K562 (cell line): ENCODE measurements at regions not wholly inside any gene's neighbourhood (a gene's known extent, or its start where the extent isn't known, plus 50 kb on each side); places are given as distances from the start of the nearest gene placed in this dataset.

Experiments used
- ATAC-seq: fragments of 200-7000 bp; cut with Tn5 transposase; 3 replicates; pipeline ENCODE4 v1.9.1; 2020; ENCODE audit warnings: moderate library complexity
- BruUV-seq: library from RNA; stranded (reverse); fragments of 400-500 nt; replicated peaks from 2 replicates; lab custom pipeline; 2021; lab: Mats Ljungman, UMichigan
- CTCF ChIA-PET: fragments of 300-600 bp; formaldehyde crosslinking; extraction: SDS; loops from one replicate; lab custom pipeline; 2021; ENCODE audit warnings: low intra/inter-chr PET ratio; lab: Yijun Ruan, JAX
- POLR2A ChIA-PET: fragments of 300-600, 350-650 bp; sonication (Branson Sonifier 250); formaldehyde crosslinking; extraction: SDS; loops from one replicate; lab custom pipeline; 2021; ENCODE audit warnings: antibody characterized with exemption, inconsistent platforms; lab: Yijun Ruan, JAX
- DNase-seq, 4 experiments: peaks; one replicate each; pipeline versions ENCODE4 v3.0.0 to v3.0.0-alpha.2; 2011 to 2018; ENCODE audit warnings: low spot score in 3 of 4, mixed read lengths in 3 of 4; ENCODE audit errors: extremely low read depth in 1 of 4
- FAIRE-seq: peaks from 2 replicates; lab custom pipeline; 2011; peaks lifted over from hg19 to GRCh38; lab: Jason Lieb, UNC
- H2AFZ ChIP-seq: 2 replicates; pipeline ENCODE4 v1.6.0; 2011; ENCODE audit warnings: low read depth, low read length, control low read depth, inconsistent platforms
- H3K27ac ChIP-seq: fragments of 200-600 bp; 3 replicates; pipeline ENCODE4 v1.8.0; 2011; ENCODE audit warnings: low read depth, mild to moderate bottlenecking, control low read depth, inconsistent platforms, low read length, moderate library complexity, mixed read lengths; ENCODE audit errors: extremely low read depth
- H3K27me3 ChIP-seq, 2 experiments: fragments of 300-600 bp in 1 of 2; 2 replicates in 1 of 2; 3 replicates in 1 of 2; pipeline versions ENCODE4 v1.6.0 to v1.8.0; 2011; ENCODE audit warnings: inconsistent platforms in 2 of 2, low read length in 2 of 2, mild to moderate bottlenecking in 1 of 2, mixed read lengths in 1 of 2, moderate library complexity in 1 of 2; ENCODE audit not compliant: control insufficient read depth in 2 of 2, insufficient read depth in 2 of 2
- H3K36me3 ChIP-seq: fragments of 300-600 bp; 3 replicates; pipeline ENCODE4 v1.8.0; 2011; ENCODE audit warnings: mild to moderate bottlenecking, low read length, inconsistent platforms; ENCODE audit not compliant: control insufficient read depth, insufficient read depth
- H3K4me1 ChIP-seq, 2 experiments: fragments of 200-600 bp in 1 of 2; replicated peaks in 1 of 2; 2 replicates in 1 of 2; 3 replicates in 1 of 2; pipeline versions ENCODE4 v1.5.1 to v1.8.0; 2011; ENCODE audit warnings: inconsistent platforms in 2 of 2, low read length in 2 of 2, mild to moderate bottlenecking in 1 of 2, mixed read lengths in 1 of 2, moderate library complexity in 1 of 2; ENCODE audit not compliant: control insufficient read depth in 2 of 2, insufficient read depth in 2 of 2
- H3K4me2 ChIP-seq: 2 replicates; pipeline ENCODE4 v1.6.1; 2011; ENCODE audit warnings: low read length, control low read depth, inconsistent platforms, mixed read lengths; ENCODE audit not compliant: insufficient read depth
- H3K4me3 ChIP-seq: fragments of 200-600 bp; sonication (generic), shearing (Covaris generic); 2 replicates; pipeline ENCODE4 v1.5.1; 2016; ENCODE audit warnings: control low read depth, inconsistent platforms
- H3K79me2 ChIP-seq: fragments of 200-600 bp; 3 replicates; pipeline ENCODE4 v1.8.0; 2011; ENCODE audit warnings: low read length, inconsistent platforms; ENCODE audit not compliant: control insufficient read depth, insufficient read depth
- H3K9ac ChIP-seq, 2 experiments: 2 replicates each; pipeline versions ENCODE4 v1.6.0 to v1.6.1; 2011; ENCODE audit warnings: low read depth in 2 of 2, low read length in 2 of 2, control low read depth in 1 of 2, inconsistent platforms in 1 of 2, mild to moderate bottlenecking in 1 of 2, mixed read lengths in 1 of 2; ENCODE audit not compliant: insufficient read depth in 1 of 2
- H3K9me1 ChIP-seq: one replicate; pipeline ENCODE4 v1.6.0; 2011; ENCODE audit warnings: inconsistent platforms, mild to moderate bottlenecking, low read length, moderate library complexity; ENCODE audit not compliant: control insufficient read depth, insufficient read depth
- H3K9me3 ChIP-seq: replicated peaks from 2 replicates; pipeline ENCODE4 v1.5.1; 2011; ENCODE audit warnings: low read depth, low read length, inconsistent platforms; ENCODE audit not compliant: control insufficient read depth, insufficient read depth
- H4K20me1 ChIP-seq: replicated peaks from 2 replicates; pipeline ENCODE4 v1.6.1; 2011; ENCODE audit warnings: low read length, inconsistent platforms, mixed read lengths; ENCODE audit not compliant: control insufficient read depth, insufficient read depth
- E2F4 ChIP-seq: sonication (generic); formaldehyde crosslinking; IDR thresholded peaks from 2 replicates; pipeline ENCODE4 v1.8.0; 2022; ENCODE audit warnings: mild to moderate bottlenecking, low read depth, missing genetic modification reagents
- ELF2 ChIP-seq: fragments of 250-450 bp; sonication (Bioruptor Pico); IDR thresholded peaks from 2 replicates; pipeline ENCODE4 v1.5.0; 2021; ENCODE audit warnings: mild to moderate bottlenecking
- HEY1 ChIP-seq: fragments of 250-450 bp; sonication (Bioruptor Pico); IDR thresholded peaks from 2 replicates; pipeline ENCODE4 v1.5.0; 2020; ENCODE audit warnings: mild to moderate bottlenecking, moderate library complexity, borderline replicate concordance
- L3MBTL2 ChIP-seq: fragments of 450-650 bp; IDR thresholded peaks from 2 replicates; pipeline ENCODE4 v1.6.1; 2016; ENCODE audit warnings: mild to moderate bottlenecking, moderate library complexity
- MEF2D ChIP-seq: conservative IDR thresholded peaks from 2 replicates; pipeline ENCODE4 v1.6.1; 2016; ENCODE audit warnings: low read depth, missing genetic modification characterization, missing compliant biosample characterization
- MTA2 ChIP-seq: fragments of 450-650 bp; IDR thresholded peaks from 2 replicates; pipeline ENCODE4 v1.6.1; 2016; ENCODE audit warnings: low read depth
- MYNN ChIP-seq, 2 experiments: sonication (generic); formaldehyde crosslinking in 1 of 2; IDR thresholded peaks; 2 replicates each; pipeline versions ENCODE4 v1.5.0 to v1.6.1; 2016 to 2020; ENCODE audit warnings: antibody characterized with exemption in 1 of 2, missing genetic modification reagents in 1 of 2
- NFXL1 ChIP-seq: fragments of 450-650 bp; formaldehyde crosslinking; IDR thresholded peaks from 2 replicates; pipeline ENCODE4 v1.4.0; 2021; ENCODE audit warnings: mild to moderate bottlenecking
- SIN3B ChIP-seq: fragments of 450-650 bp; IDR thresholded peaks from 2 replicates; pipeline ENCODE4 v1.6.1; 2017; ENCODE audit warnings: low read depth, mild to moderate bottlenecking, moderate library complexity
- SOX6 ChIP-seq: fragments of 450-650 bp; IDR thresholded peaks from 2 replicates; pipeline ENCODE4 v1.6.1; 2014; ENCODE audit warnings: mild to moderate bottlenecking
- ZNF740 ChIP-seq, 3 experiments: fragments of 200-800 bp in 1 of 3; sonication (Bioruptor generic) in 1 of 3; sonication (generic) in 1 of 3; formaldehyde crosslinking in 1 of 3; IDR thresholded peaks; 2 replicates each; pipeline versions ENCODE4 v1.6.1 to v1.8.0; 2016 to 2022; ENCODE audit warnings: mild to moderate bottlenecking in 2 of 3, missing compliant biosample characterization in 2 of 3, missing genetic modification characterization in 2 of 3, missing genetic modification reagents in 1 of 3
- WGBS: fragments of 100-300 bp; shearing (Covaris generic); methylation state at CpG from one replicate; pipeline ENCODE4 v1.1.6; 2016; ENCODE audit warnings: low coverage, mixed read lengths; ENCODE audit not compliant: insufficient coverage; ENCODE audit errors: missing lambda C conversion rate; 5-methylcytosine and 5-hydroxymethylcytosine counted together
- in situ Hi-C: fragments of 300-500 bp; cut with MboI; formaldehyde crosslinking; loops from 4 replicates; pipeline ENCODE4 v1.15.0; 2018; ENCODE audit warnings: inconsistent platforms, mixed read lengths
- intact Hi-C: fragments of 100-400 bp; cut with micrococcal nuclease; formaldehyde crosslinking; loops from 2 replicates; pipeline ENCODE4 v1.14.2; 2022
- TF ChIP-seq, protein P1 (sequence below): sonication (generic); formaldehyde crosslinking; IDR thresholded peaks from 2 replicates; pipeline ENCODE4 v1.8.1; 2023; ENCODE audit warnings: mild to moderate bottlenecking, missing genetic modification reagents

DNA sequence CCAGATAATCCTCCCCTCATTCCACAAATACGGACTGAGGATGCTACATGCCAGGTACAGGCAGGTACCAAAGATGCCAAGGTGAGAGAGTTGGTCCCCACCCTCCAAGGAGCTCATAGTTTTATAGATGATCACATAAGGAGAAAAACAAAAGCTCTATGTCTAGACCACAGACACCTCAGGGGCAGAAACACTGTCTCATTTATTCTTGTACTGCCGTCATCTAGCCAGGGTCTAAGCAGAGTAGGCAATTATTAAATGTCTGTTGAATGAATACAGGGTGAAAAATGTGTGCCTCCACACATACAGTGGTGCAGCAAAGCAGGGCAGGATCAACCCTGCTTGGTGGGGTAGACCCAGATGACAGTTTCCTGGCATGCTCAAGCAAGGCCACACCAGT lies 439.8 kb upstream of the JARID2 start:
- TF ChIP-seq NFXL1 (CRISPR knock-in tag): no peak
- TF ChIP-seq ELF2 (CRISPR knock-in tag): 0 out of 2 replicates have a peak, but pooled peaks have one; percentile 37
- TF ChIP-seq, all 486 proteins: peak for 1
- Histone ChIP-seq H3K9me1 (no peaks in the 10 kb centered on the region), H3K4me1 (peaks cover 6 to 7% of the 10 kb centered on the region in 2 experiments; a peak in 3 of 5 replicates), H3K4me2 (no peak overlapping the region), H4K20me1 (no peaks in the 10 kb centered on the region), H3K27me3 (no peaks in the 10 kb centered on the region), H3K36me3 (no peaks in the 10 kb centered on the region), H3K4me3 (no peak overlapping the region), H2AFZ (no peak overlapping the region), H3K9me3 (no peaks in the 10 kb centered on the region; the same call in 1 of the 2 replicates), H3K27ac (no peak overlapping the region), H3K9ac (no peak overlapping the region), H3K79me2 (no peaks in the 10 kb centered on the region)
- POLR2A ChIA-PET: no interaction called here
- no peak for DNase-seq
- 56% methylated on average over 2 of the region's 2 CpGs for WGBS
- intact Hi-C loops (loop anchor here (10.0 kb wide), 1 partner anchor 589 kb away; no protein-coding TSS in a partner anchor), in situ Hi-C loops (no loop called here)
- BruUV-seq: no TSS peak
- no peak for FAIRE-seq
- CTCF ChIA-PET: no interaction called here
- ATAC-seq: no peak

- in situ Hi-C loops (no loop called here), intact Hi-C loops (loop anchor here (10.0 kb wide), 1 partner anchor 588 kb away; no protein-coding TSS in a partner anchor)
- Histone ChIP-seq H3K27ac (no peak overlapping the region), H3K4me2 (no peak overlapping the region), H3K79me2 (no peaks in the 10 kb centered on the region), H3K36me3 (no peaks in the 10 kb centered on the region), H2AFZ (no peak overlapping the region), H4K20me1 (no peaks in the 10 kb centered on the region), H3K27me3 (no peaks in the 10 kb centered on the region), H3K4me1 (peaks cover 6 to 7% of the 10 kb centered on the region in 2 experiments; a peak in 3 of 5 replicates), H3K4me3 (no peak overlapping the region), H3K9me3 (no peaks in the 10 kb centered on the region; the same call in 1 of the 2 replicates), H3K9ac (no peak overlapping the region), H3K9me1 (no peaks in the 10 kb centered on the region)
- ChIA-PET POLR2A (interaction anchor here (1.5 kb wide), 1 partner anchor 17 kb away, joined by 4 read pairs; no protein-coding TSS in a partner anchor), CTCF (no interaction called here)
- no TSS peak for BruUV-seq
- peak in 1 of 4 experiments; percentile 30 for DNase-seq
- no peak for FAIRE-seq
- no peak for ATAC-seq
- 13% methylated on average over 6 of the region's 6 CpGs for WGBS
- TF ChIP-seq L3MBTL2 (no peak), SIN3B (no peak), SOX6 (no peak), ZNF740 (CRISPR knock-in tag; IDR thresholded peaks at IDR 0.05) (no peak), ZNF740 (tag; IDR thresholded peaks at IDR 0.05) (no peak), MYNN (IDR thresholded peaks at IDR 0.05) (no peak), MYNN (CRISPR knock-in tag; IDR thresholded peaks at IDR 0.05) (no peak), MTA2 (peak; percentile 56), E2F4 (no peak), MEF2D (tag) (0 out of 2 replicates have a peak, but pooled peaks have one; percentile 48), HEY1 (CRISPR knock-in tag) (no peak)
- TF ChIP-seq, protein P1, sequence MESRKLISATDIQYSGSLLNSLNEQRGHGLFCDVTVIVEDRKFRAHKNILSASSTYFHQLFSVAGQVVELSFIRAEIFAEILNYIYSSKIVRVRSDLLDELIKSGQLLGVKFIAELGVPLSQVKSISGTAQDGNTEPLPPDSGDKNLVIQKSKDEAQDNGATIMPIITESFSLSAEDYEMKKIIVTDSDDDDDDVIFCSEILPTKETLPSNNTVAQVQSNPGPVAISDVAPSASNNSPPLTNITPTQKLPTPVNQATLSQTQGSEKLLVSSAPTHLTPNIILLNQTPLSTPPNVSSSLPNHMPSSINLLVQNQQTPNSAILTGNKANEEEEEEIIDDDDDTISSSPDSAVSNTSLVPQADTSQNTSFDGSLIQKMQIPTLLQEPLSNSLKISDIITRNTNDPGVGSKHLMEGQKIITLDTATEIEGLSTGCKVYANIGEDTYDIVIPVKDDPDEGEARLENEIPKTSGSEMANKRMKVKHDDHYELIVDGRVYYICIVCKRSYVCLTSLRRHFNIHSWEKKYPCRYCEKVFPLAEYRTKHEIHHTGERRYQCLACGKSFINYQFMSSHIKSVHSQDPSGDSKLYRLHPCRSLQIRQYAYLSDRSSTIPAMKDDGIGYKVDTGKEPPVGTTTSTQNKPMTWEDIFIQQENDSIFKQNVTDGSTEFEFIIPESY (CRISPR knock-in tag): no peak
Observed at GRCh38 chr6:14807130-14807529, 438.7 kb upstream of the JARID2 start.
